ENCODE measurements at regions not wholly inside any gene's neighbourhood (a gene's known extent, or its start where the extent isn't known, plus 50 kb on each side); places are given as distances from the start of the nearest gene placed in this dataset.

DNA sequence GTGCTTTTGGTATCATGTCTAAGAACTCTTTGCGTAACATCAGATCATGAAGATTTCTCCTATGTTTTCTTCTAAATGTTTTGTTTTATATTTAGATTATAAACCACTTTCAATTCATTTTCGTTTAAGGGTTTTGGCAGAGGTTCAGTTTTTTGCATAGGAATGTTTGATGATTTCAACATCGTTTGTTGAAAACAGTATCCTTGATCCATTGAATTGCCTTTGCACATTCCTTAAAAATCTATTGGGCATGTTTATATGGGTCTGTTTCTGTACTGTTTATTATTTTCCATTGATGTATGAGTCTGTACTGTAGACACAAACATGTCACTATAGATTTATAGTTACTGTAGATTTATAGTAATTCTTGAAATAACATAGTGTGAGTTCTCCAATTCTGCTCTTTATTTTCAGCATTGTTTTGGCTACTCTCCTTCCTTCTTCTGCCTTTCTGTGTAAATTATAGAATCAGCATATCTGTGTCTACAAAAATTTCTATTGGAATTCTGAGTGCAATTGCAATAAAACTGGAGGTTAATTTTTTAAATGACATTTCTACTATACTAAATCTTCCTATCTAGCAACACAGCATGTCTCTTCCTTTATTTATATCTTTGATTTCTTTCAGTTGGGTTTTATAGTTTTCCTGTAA, 374.0 kb downstream of the SV2B start:
- TF ChIP-seq, protein P1, sequence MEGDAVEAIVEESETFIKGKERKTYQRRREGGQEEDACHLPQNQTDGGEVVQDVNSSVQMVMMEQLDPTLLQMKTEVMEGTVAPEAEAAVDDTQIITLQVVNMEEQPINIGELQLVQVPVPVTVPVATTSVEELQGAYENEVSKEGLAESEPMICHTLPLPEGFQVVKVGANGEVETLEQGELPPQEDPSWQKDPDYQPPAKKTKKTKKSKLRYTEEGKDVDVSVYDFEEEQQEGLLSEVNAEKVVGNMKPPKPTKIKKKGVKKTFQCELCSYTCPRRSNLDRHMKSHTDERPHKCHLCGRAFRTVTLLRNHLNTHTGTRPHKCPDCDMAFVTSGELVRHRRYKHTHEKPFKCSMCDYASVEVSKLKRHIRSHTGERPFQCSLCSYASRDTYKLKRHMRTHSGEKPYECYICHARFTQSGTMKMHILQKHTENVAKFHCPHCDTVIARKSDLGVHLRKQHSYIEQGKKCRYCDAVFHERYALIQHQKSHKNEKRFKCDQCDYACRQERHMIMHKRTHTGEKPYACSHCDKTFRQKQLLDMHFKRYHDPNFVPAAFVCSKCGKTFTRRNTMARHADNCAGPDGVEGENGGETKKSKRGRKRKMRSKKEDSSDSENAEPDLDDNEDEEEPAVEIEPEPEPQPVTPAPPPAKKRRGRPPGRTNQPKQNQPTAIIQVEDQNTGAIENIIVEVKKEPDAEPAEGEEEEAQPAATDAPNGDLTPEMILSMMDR (IDR thresholded peaks at IDR 0.05; ENCODE audit: control extremely low read depth, extremely low read depth, low read depth, missing control alignments): no peak
- CTCF ChIA-PET: no interaction called here

GRCh38 chr15:91476861-91477260, 376.6 kb upstream of the SLCO3A1 start:
- ChIA-PET POLR2A (no interaction called here), CTCF (no interaction called here)
- no peak for DNase-seq (ENCODE audit: extremely low spot score)
- TF ChIP-seq, protein P1 (IDR thresholded peaks at IDR 0.05; ENCODE audit: control extremely low read depth, extremely low read depth, low read depth, missing control alignments): no peak

More for the DNA sequence above, 374.0 kb downstream of the SV2B start:
- POLR2A ChIA-PET: no interaction called here
- DNase-seq (ENCODE audit: extremely low spot score): no peak

DNA sequence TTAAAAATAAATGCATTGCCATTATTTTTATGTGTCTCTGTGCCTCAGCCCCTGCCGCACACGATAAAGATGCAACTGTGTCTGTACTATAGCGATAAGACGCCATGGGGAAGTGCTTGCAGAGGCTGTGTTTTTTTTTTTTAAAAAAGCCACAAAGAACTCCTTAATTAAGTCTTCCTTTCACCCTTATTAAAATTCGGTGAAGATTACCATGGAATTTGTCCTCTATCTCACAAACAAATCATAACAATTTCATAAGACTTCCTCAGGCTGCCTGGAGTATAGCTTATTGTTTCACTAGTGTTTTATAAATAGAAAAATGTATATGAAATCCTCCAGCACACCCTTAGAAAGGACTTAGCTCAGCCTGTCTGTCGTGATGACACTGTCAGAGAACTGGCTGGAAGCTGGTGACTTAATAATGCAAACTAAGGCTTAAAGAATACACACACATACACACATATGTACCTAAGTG, 374.8 kb upstream of the SLCO3A1 start:
- TF ChIP-seq, protein P1 (IDR thresholded peaks at IDR 0.05; ENCODE audit: control extremely low read depth, extremely low read depth, low read depth, missing control alignments): no peak
- ChIA-PET POLR2A (no interaction called here), CTCF (interaction anchor here (1.4 kb wide), 1 partner anchor 226 kb away, joined by 3 read pairs; no protein-coding TSS in a partner anchor)
- no peak for DNase-seq (ENCODE audit: extremely low spot score)

- DNase-seq (ENCODE audit: extremely low spot score): no peak
- TF ChIP-seq, protein P1 (IDR thresholded peaks at IDR 0.05; ENCODE audit: control extremely low read depth, extremely low read depth, low read depth, missing control alignments): no peak
- CTCF ChIA-PET: no interaction called here
- POLR2A ChIA-PET: no interaction called here
These were observed 373.1 kb upstream of the SLCO3A1 start for GRCh38 chr15:91480426-91480825.

DNA sequence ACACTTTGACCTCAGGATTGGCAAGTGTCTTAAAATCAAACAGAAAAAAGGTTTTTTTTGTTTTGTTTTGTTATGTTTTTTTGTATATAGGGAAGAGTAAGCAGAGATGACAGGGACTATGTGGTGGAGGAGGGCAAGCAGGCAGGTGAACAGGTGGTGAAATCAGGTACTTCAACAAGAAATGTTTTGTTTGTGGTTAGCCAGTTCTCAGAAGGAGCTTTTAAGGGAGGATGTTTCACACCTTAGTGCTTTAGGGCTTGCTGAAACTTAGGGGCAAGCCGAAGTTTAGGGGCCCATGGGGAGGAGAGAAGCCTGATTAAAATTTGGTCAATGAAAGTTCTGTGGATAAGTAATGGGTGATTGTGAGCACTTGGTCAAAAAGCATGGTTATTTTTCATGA, 370.7 kb upstream of the SLCO3A1 start:
- POLR2A ChIA-PET: no interaction called here
- TF ChIP-seq, protein P1 (IDR thresholded peaks at IDR 0.05; ENCODE audit: control extremely low read depth, extremely low read depth, low read depth, missing control alignments): no peak
- DNase-seq (ENCODE audit: extremely low spot score): no peak
- CTCF ChIA-PET: no interaction called here

DNA sequence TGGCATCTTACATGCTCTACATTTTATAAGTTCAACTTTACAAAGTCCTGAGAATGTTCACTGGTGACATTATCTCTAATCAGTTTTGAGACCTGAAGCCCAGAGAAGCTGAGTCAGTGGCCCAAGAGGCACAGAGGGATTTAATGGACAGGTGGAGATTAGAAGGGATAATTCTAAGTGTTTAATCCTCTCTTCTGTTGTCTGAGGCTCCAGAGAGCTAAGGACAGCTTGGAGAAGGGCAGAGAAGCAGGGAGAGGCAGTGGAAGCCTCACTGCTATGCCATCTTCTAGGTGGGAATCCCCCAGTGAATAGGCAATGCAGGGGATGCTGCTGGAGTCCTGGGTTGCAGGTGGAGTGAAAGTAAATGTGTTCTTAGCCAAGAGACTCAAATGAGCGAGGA, 369.4 kb upstream of the SLCO3A1 start:
- no peak for DNase-seq (ENCODE audit: extremely low spot score)
- TF ChIP-seq, protein P1 (IDR thresholded peaks at IDR 0.05; ENCODE audit: control extremely low read depth, extremely low read depth, low read depth, missing control alignments): no peak
- CTCF ChIA-PET: no interaction called here
- POLR2A ChIA-PET: no interaction called here

Data from GM10248 (cell line).